ENCODE measurements at regions not wholly inside any gene's neighbourhood (a gene's known extent, or its start where the extent isn't known, plus 50 kb on each side); places are given as distances from the start of the nearest gene placed in this dataset.
"Not testable (repeated sequence)": the region's sequence is repeated elsewhere in the genome, so short reads cannot be mapped to it uniquely, and the experiment has no call there.

DNA sequence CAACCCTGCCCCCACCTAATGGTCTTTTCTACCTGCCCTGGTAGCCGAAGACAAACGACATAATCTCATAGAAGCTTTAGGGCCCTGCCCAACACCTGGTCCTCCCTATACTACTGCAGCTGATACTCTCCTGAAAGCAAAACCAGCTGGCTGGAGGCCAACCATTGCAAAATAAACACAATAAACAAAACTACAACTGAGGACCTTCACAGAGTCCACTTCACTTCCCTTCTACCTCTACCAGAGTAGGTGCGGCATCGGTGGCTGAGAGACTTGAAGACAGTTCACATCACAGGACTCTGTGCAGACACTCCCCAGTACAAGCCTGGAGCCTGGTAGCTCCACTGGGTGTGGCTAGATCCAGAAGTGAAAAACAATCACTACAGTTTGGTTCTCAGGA, 476.2 kb downstream of the MMUT start:
- no peak for DNase-seq

DNA sequence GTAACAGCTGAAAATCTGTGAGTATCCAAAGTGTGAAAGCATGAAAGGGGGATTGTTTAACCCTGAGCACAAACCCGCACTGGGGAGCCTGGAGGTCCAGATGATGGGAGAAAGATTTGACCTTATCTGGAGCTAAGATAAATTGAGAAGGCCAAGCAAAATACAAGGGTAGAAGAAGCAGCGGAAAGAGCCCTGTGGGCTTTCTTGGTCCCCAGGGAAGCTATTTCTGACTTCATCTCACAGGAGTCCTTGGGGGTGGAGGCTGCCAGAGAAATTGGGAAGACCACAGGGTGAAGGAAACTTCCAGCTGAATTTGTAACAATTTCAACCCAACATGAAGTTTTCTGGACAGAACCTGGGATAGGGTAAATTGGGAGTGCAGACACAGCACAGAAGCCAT, 476.9 kb downstream of the MMUT start:
- DNase-seq: no peak

DNA sequence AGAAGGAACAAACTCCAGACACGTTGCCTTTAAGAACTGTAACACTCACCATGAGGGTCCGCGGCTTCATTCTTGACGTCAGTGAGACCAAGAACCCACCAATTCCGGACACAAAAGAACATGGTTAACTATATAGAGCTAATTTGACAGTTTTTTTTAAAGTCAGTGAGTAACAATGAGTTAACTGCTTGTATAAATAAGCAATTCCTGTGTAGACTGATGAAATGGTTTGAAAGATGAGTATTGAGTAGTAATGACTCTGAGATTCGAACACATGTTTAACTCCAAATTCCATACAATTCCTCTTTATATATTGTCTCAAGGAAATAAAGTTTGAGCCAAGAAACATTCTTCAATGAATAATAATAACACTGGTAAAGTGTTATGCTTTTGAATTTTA, 478.0 kb downstream of the MMUT start:
- no peak for DNase-seq

DNA sequence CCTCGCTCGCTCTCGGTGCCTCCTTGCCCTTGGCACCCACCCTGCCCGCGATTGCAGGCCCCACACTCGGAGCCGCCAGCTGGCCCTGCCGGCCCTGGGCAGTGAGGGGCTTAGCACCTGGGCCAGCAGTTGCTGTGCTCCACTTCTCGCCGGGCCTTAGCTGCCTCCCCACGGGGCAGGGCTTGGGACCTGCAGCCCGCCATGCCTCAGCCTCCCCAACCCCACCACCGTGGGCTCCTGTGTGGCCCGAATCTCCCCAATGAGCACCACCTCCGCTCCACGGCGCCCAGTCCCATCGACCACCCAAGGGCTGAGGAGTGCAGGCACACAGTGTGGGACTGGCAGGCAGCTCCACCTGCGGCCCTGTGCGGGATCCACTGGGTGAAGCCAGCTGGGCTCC, 479.1 kb downstream of the MMUT start:
- DNase-seq: not testable (repeated sequence)

DNA sequence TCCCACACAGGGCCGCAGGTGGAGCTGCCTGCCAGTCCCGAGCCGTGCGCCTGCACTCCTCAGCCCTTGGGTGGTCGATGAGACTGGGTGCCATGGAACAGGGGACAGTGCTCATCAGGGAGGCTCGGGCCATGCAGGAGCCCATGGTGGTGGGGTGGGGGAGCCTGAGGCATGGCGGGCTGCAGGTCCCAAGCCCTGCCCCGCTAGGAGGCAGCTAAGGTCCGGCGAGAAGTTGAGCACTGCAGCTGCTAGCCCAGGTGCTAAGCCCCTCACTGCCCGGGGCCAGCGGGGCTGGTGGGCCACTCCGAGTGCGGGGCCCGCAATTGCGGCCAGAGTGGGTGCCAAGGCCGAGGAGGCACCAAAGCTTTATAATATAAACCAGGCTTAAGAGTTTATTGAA, 479.7 kb downstream of the MMUT start:
- no peak for DNase-seq

DNA sequence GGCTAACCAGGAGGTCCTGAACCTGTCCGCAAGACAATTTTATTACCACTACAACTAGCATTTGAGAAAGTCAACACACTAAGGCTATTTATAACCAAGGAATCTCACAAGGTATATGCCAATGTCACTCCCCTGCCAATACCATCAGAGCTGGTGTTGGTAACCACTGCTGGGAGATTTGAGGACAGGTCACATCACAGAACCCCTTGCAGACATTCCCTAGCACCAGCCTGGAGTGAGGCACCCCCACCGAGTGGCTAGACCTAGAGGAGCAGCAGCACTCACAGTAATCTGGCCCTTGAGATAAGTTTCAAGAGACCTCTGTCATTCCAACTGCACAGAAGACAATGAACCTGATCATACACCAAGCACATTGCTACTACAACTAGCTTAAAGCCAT, 483.2 kb downstream of the MMUT start:
- DNase-seq: no peak

DNA sequence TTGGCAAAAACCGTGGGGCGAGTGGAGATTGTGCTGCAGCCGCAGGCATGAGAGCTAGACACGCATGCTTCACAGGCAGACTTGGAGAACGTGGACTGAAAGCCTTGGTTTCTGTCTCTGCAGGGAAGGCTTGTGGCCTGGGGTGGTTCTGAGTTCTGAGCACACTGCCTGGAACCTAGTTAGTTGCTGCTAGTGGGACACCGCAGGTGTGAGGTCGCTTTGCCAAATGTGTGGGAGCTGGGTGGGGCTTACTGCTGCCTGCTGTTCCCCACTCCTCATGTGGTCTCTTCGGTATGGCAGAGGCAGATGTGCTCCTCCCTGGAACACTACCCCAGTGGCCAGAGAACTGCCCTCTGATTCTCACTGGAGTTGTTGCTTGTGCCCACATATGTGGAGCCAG, 484.0 kb downstream of the MMUT start:
- DNase-seq: no peak

DNA sequence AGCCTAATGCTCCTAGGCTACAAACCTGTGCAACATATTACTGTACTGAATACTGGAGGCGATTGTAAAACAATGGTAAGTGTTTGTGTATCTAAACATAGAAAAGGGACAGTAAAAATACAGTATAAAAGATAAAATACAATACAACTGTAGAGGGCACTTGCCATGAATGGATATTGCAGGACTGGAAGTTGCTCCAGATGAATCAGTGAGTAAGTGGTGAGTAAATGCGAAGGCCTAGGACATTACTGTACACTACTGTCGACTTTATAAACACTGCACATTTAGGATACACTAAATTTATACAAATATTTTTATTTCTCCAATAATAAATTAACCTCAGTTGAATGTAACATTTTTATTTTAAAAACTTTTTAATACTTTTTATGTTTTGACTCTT, 485.0 kb downstream of the MMUT start:
- DNase-seq: no peak

DNA sequence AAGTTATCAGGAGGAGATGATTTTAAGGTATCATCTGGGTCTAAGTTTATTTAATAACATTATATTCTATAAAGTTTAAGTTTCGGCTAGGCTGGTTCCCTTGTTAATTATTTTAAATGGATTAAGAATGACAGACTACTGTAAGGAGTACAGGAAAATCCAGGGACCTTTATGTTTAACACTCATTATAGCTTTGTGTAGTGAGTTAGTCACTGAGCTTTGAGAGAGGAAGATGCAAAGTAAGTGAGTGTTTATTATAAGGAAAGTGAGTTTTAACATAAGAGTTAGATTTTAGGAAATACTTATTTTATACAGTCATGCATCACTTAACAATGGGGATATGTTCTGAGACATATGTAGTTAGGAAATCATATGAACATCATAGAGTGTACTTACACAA, 485.5 kb downstream of the MMUT start:
- DNase-seq: no peak

DNA sequence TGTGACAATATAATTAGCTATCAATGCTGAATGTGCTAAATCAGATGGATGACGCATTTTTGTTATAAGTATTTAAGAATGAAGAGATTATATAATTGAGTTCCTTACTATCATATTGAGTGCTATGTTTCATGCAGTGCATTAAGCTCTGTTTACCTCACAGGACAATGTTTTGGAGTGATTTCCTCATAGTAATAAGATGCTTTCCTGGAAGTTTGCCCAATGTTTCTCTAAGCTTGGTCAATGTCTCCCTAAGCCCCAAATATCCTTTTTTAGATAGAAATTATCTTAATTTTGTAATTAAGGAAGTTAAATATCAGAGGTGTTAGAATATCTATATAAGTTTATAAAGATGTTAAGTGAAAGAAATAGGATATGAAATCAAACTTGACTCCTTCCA, 489.6 kb downstream of the MMUT start:
- DNase-seq: no peak

DNA sequence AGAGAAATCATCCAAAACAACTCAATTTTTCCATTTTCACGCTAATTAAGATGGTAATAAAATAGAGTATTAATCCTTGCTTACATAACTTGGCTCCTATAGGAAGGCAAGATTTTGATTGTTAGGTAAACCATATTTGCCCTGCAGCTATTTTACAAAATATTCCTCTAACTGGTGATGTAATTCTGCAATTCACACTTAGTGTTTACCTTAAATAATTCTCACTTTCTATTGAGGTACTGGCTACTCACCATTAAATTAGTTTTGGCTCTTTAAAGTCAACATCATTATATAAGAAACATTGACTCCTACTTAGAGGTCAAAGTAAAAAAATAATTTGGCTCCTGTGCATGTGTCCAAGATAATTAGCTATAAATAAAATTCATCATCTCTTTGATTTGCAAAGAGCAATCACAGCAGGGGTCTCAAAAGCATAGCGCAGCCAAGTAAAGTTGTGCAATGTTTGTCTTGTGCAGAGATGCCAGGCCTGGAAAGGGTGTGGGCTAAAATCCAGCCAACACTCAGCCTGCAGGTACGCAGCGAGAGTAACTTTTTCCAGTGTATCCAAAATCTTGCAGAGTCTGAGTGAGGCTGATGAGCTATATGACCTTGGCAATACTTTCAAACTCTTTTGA, 501.2 kb downstream of the MMUT start:
- no peak for DNase-seq

DNA sequence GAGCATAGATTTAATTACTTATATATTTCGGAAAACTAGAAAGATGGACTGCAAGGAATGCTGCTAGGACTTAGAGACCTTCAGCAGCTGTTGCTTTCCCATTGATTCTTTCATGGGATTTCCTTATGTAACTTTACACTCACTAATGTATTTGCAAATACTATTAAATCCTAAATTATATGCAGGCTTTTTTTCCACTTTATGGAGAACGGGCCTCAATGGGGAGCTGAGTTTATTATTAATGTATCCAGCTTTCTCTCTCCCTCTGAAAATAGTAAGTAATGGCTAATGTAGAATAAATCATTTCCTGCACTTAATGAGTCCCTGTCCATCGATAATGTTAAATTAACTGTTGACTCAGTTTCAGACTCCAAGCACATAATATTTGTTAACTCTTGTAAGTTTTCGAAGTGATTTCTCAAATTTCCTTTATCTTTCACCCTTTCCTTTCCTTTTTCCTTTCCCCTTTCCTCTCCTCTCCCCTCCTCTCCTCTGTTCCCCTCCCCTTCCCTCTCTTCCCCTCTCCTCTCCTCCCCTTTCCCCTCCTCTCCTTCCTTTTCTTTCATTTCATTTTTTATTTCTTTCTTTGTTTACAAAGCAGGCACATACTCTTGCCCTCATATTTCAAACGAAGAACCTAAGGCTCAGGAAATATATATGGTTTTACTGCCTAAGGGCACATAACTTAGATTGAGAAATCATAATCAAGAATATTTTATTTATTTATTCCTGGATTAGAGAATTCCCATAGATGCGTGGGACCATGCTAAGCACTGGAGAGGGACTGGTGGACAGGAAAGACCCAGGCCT, 503.6 kb downstream of the MMUT start:
- DNase-seq: no peak

DNA sequence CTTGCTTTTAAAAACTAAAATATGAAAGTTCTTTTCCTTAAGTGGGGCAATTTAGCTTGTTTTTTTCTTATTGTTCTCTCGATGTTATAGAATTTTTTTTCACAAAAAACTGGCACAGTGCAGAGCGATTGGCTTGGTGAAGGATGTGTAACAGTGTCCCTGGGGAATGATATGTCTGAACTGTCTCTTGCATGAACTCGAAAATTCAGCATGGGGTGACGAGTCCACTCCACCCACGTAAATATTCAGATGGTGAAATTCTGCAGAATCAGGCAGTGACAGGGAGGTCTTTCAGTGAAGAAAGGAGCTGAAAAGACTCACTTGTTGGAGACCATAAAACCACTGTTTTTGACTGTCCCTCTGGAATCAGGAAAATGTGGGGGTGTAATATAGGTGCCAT, 505.3 kb downstream of the MMUT start:
- DNase-seq: no peak

DNA sequence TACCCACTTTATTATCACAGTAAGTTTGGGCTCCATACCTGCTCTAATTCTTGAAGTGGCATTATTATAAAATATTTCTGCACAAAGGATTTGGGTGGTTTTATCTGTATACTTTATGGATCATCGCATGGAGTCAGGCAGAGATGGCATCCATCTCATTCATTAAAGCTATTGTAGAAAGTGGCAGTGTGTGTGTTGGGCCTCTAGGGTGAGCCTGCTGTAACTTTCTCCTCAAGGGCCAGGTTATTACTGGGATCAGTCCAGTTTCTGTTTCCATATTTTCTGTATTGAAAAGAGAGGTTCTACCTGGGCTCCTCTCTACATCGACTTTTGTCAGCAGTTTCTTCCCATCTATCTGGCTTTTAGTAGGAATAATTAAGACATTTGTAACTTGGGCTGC, 511.1 kb downstream of the MMUT start:
- no peak for DNase-seq

DNA sequence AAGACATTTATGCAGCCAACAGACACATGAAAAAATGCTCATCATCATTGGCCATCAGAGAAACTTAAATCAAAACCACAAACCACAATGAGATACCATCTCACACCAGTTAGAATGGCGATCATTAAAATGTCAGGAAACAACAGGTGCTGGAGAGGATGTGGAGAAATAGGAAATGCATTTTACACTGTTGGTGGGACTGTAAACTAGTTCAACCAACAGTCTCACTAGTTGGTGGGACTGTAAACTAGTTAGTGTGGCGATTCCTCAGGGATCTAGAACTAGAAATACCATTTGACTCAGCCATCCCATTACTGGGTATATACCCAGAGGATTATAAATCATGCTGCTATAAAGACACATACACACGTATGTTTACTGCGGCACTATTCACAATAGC, 518.8 kb downstream of the MMUT start:
- not testable (repeated sequence) for DNase-seq

DNA sequence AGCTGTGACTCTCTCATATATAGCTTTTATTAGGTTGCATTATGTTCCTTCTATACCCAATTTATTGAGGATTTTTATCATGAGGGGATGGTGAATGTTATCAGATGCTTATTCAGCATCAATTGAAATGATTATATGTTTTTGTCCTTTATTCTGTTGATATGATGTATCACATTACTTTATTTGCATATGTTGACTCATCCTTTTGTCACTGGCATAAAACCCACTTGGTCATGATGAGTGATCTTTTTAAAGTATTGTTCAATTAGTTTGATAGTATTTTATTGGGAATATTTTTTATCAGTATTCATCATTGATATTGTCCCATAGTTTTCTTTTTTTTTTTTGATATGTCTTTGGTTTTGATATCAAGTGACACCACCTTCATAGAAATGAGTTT, 529.9 kb downstream of the MMUT start:
- no peak for DNase-seq

DNA sequence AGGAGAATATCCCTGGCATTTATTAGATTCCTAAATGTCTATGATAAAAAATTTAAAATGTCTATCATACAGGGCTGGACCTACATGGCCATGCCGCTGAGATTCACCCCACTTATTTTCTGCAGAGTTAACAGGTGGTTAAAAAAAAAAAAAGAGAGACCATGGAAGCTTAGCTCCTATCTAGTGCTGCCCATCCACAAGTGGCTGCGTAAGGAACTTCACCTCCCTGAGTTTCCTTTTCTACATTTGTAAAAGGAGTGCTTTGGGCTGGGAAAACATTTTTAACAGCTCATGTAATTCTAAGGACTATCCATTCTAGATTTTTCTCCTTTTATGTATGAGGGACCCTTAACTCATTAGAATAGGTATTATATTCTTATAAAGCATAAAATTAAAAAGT, 534.1 kb downstream of the MMUT start:
- no peak for DNase-seq

DNA sequence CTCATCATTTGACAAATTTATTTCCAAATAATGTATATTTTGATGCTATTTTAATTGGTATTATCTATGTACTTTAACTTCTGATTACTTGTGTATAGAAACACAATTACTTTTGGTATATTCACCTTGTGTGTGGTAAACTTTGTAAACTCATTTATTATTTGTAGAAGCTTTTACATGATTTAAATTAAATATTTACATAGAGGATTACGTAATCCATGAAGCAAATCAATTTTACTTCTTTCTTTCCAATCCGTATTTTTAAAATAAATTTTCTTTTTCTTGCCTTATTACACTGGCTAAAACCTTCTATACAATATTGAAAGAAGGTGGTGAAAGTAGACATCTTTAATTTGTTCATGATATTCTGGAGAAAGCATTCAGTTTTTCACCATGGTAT, 540.2 kb downstream of the MMUT start:
- DNase-seq: no peak

DNA sequence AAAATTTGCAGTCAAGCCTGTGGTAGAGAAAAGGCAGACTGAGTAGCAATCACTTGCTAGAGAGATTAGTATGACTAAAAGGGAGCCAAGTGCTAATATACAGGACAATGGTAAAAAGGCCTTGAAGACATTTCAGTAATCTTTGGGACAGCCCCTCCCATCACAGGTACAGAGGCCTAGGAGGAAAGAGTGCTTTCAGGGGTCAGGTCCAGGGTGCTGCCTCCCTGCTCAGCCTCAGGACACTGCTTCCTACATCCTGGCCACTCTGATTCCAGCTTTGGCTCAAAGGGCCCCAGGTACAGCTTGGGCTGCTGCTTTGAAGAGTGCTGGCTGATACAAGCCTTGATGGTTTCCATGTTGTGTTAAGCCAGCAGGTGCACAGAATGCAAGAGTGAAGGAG, 543.5 kb downstream of the MMUT start:
- DNase-seq: no peak

DNA sequence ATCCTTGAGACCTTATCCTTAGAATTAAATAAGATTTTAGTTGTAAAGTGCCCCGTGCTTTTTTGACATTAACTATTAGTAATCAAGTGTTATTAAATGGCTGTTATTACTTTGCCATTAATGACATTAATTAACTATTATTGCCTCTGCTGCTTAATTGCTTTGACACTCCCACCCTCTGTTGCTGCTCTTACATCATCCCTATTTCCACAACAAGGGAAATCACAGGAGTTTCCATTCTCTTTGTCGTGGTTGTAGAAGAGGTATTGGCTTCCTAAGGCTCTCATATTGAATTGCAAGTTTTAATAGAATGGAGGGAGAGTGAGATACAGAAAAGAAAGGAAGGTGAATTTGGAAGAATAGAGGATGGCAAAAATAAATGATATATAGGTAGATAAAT, 545.8 kb downstream of the MMUT start:
- DNase-seq: no peak

DNA sequence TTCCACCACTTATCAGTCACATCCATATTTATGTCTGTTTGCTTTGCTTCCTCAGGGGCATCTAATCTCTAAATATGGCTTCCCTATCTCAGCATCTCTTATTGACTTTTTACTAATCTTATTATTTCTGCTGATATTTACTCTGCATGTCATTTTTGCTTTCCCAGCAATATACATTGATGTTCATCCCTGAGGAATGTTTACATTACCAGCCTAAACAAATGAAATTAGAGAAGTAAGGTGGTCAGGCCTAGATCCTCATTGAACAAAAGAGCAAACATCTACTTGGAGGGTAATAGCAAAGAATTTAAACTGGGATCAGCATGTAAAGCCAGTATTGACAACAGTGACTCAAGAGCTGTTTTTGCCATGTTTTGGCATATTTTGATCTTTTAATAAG, 546.4 kb downstream of the MMUT start:
- no peak for DNase-seq

DNA sequence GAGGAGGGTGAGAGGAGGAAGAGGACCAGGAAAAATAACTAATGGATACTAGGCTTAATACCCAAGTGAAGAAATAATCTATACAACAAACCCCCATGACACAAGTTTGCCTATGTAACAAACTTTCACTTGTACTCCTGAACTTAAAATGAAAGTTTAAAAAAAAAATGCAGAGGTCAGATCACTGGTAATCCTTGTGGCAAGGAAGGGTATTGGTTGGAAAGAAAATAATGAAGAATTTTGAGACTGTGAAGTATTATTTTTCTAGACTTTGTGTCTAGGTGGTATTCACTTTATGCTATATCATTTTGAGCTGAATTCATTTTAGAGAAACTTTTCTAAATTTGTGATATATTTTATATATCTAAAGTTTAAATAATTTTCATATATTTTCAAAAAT, 547.5 kb downstream of the MMUT start:
- no peak for DNase-seq

DNA sequence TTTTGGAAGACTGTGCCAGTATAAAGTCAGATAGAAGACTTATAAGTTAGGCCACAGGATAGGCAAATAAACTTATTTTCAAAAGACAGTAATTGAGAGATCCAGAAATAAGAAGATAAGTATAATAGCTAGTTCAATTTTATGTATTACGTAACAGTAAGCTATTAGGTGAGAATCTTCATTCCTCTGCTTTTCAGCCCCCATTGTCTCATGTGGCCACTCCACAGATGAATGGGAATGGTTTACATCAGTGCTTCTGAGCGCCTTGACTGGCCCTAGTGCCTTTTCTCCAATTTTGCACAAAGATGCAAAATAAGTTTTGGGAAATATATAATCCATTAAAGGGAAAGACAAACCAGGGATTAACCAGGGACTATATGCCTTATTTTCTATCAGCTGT, 550.5 kb downstream of the MMUT start:
- no peak for DNase-seq

DNA sequence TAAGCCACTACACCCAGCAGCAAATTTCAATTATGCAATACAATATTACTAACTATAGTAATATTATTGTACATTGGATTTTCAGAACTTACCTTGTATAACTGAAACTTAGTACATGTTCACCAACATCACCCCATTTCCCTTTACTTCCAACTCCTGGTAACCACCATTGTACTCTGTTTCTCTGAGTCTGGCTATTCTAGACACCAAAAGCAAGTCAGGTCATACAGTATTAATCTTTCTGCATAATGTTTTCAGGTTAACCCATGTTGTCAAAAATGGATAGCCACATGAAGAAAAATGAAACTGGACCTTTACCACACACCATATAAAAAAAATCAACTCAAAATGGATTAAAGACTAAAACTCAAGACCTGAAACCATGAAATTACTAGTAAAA, 558.2 kb downstream of the MMUT start:
- DNase-seq: no peak

DNA sequence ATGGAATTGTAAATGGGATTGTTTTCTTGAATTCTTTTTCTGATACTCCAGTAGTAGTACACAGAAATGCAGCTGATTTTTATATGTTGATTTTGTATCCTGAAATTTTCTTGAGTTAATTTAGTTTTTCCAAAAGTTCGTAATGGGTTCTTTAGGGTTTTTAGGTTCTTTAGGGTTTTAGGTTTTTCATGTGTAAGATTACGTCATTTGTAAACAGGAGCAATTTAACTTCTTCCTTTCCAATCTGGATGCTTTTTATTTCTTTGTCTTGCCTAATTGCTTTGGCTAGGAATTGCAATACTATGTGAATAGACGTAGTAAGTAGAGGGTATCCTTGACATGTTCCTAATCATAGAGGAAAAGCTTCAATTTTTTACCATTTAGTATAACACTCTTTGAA, 568.6 kb downstream of the MMUT start:
- no peak for DNase-seq

Data from left hindlimb (tissue), 1 donor.